Nephron (organoid): ENCODE measurements at regions not wholly inside any gene's neighbourhood (a gene's known extent, or its start where the extent isn't known, plus 50 kb on each side); places are given as distances from the start of the nearest gene placed in this dataset.

Experiments used
- H3K27ac Mint-ChIP-seq, 3 experiments: 2 replicates each; pipeline ENCODE4 v1.8.0; 2020; ENCODE audit warnings: mixed read lengths in 3 of 3, mild to moderate bottlenecking in 2 of 3, moderate library complexity in 1 of 3
- H3K27me3 Mint-ChIP-seq: 2 replicates; pipeline ENCODE4 v1.8.0; 2021; ENCODE audit warnings: low read depth, mild to moderate bottlenecking, moderate library complexity, mixed read lengths
- H3K36me3 Mint-ChIP-seq: 2 replicates; pipeline ENCODE4 v1.8.0; 2020; ENCODE audit warnings: low read depth, mixed read lengths
- H3K4me1 Mint-ChIP-seq: 2 replicates; pipeline ENCODE4 v1.8.0; 2020; ENCODE audit warnings: mixed read lengths
- H3K4me3 Mint-ChIP-seq, 3 experiments: 2 replicates each; pipeline ENCODE4 v1.8.0; 2020; ENCODE audit warnings: mild to moderate bottlenecking in 3 of 3, mixed read lengths in 3 of 3, moderate library complexity in 2 of 3
- H3K9me3 Mint-ChIP-seq: 2 replicates; pipeline ENCODE4 v1.8.0; 2020; ENCODE audit warnings: mixed read lengths
- CTCF ChIP-seq, 3 experiments: fragments of 200-600 bp; sonication (generic); IDR thresholded peaks; one replicate each; pipeline ENCODE4 v1.5.0; 2021; ENCODE audit warnings: antibody characterized with exemption in 3 of 3; ENCODE audit not compliant: unreplicated experiment in 3 of 3

DNA sequence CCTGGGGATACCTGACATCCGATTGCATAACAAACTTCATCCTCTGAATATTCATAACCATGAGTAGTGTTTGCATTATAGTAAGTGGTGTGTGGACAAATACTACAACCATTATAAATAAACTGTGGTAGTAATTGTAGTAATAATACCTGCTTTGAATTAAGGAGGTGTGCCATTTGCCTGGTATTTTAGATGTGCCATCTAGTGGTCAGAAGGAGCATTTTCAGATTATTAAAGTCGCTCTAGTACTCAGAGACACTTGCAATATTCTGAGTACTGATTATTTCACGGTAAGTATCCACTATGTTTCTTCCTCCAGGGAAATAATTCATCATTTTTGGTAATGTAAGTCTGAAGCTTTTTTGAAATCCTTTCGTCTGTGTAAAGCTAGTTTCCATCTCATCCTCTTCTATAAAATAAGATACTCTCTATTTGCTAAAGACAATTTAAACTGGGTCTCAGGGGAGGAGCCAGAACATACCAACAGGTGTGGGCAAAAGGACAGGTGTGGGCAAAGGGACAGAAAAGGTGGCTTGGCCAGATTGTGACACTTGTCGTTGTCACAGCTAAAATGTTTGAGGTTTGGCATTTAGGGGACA is 115.3 kb upstream of the WDR11 start:
- no peak overlapping the region for H3K27ac Mint-ChIP-seq
- H3K36me3 Mint-ChIP-seq, result no peaks in the 10 kb centered on the region
- H3K9me3 Mint-ChIP-seq, result no peaks in the 10 kb centered on the region
- H3K27me3 Mint-ChIP-seq, result peaks cover 9% of the 10 kb centered on the region
- no peak overlapping the region for H3K4me3 Mint-ChIP-seq
- peaks cover 6% of the 10 kb centered on the region for H3K4me1 Mint-ChIP-seq
- TF ChIP-seq CTCF (IDR thresholded peaks at IDR 0.05; ENCODE audit: unreplicated experiment in 3 of 3), result peak; percentile 62 to 75 (median 71)

- H3K4me3 Mint-ChIP-seq, result no peak overlapping the region
- H3K27ac Mint-ChIP-seq, result no peak overlapping the region
- H3K27me3 Mint-ChIP-seq, result peaks cover 10% of the 10 kb centered on the region
- no peaks in the 10 kb centered on the region for H3K9me3 Mint-ChIP-seq
- no peak for TF ChIP-seq CTCF (IDR thresholded peaks at IDR 0.05; ENCODE audit: unreplicated experiment in 3 of 3)
- no peaks in the 10 kb centered on the region for H3K36me3 Mint-ChIP-seq
- peaks cover 6% of the 10 kb centered on the region for H3K4me1 Mint-ChIP-seq
Measured at GRCh38 chr10:120736377-120736776, 114.8 kb upstream of the WDR11 start.

DNA sequence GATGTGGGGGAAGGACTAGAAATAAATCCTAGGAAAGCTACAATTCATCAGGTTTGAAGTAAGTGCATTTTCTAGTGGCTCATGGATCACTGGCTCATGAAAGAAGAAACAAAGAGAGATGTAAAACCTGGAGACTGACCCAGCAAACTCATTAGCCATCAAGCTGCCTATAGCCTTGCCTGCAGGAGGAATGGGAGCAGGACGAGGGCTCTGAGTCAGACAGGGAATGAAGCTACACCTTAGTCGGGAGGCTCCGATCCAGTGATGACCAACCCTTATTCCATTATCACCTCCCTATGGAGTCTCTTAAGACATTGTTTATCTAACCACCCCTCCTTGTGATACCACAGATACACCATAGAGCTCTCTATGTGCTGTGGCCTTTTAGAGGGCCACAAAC is 112.5 kb upstream of the WDR11 start:
- Mint-ChIP-seq H3K4me1 (peaks cover 6% of the 10 kb centered on the region), H3K9me3 (no peaks in the 10 kb centered on the region), H3K27me3 (peaks cover 11% of the 10 kb centered on the region), H3K36me3 (no peaks in the 10 kb centered on the region), H3K4me3 (no peak overlapping the region), H3K27ac (no peak overlapping the region)
- no peak for TF ChIP-seq CTCF (IDR thresholded peaks at IDR 0.05; ENCODE audit: unreplicated experiment in 3 of 3)

DNA sequence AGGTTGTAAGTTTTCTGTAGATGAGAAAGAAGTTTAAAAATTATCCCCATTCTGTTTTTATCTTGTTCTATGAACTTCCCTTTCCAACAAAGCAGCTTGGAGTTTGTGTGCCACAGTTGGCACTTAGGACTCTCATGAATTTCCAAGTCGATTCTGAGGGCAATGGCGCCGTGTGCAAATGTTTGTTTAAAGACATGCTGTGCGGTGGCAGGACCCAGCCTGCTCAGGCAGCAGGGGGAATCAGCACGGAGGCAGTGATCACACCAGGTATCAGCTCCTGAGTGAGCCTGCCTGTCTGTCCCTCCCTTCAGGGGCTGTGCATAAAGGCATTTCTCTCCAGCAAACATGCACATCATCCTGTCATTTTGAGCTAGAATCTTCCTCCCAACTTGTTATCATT is 109.8 kb upstream of the WDR11 start:
- no peak overlapping the region for H3K4me3 Mint-ChIP-seq
- H3K4me1 Mint-ChIP-seq, result no peaks in the 10 kb centered on the region
- H3K27me3 Mint-ChIP-seq, result peaks cover 13% of the 10 kb centered on the region
- H3K36me3 Mint-ChIP-seq, result no peaks in the 10 kb centered on the region
- no peak overlapping the region for H3K27ac Mint-ChIP-seq
- no peaks in the 10 kb centered on the region for H3K9me3 Mint-ChIP-seq
- TF ChIP-seq CTCF (IDR thresholded peaks at IDR 0.05; ENCODE audit: unreplicated experiment in 3 of 3), result no peak

GRCh38 chr10:120742373-120742772 is 108.8 kb upstream of the WDR11 start:
- H3K27me3 Mint-ChIP-seq, result peaks cover 13% of the 10 kb centered on the region
- no peak for TF ChIP-seq CTCF (IDR thresholded peaks at IDR 0.05; ENCODE audit: unreplicated experiment in 3 of 3)
- no peaks in the 10 kb centered on the region for H3K4me1 Mint-ChIP-seq
- H3K27ac Mint-ChIP-seq, result no peak overlapping the region
- H3K4me3 Mint-ChIP-seq, result no peak overlapping the region
- H3K9me3 Mint-ChIP-seq, result no peaks in the 10 kb centered on the region
- no peaks in the 10 kb centered on the region for H3K36me3 Mint-ChIP-seq

DNA sequence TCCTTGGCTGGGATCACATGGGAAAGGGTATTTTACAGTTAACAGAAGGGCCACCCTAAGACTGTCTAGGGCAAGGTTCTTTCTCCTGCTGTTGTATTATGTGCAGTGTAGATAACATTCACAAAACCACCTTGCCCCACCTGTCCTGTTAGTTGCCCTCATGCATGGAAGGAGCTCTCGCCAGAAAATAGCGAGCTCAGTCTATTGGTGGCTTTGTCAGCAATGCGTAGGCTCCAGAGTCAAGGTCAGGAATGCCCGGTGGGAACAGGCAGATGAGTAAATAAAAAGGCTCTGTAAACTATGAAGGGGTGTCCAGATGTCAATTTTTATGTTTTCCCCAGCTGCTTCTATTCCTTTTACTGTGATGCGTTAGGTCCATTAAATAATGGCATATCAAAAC is 107.1 kb upstream of the WDR11 start:
- no peak overlapping the region for H3K27ac Mint-ChIP-seq
- no peak overlapping the region for H3K4me3 Mint-ChIP-seq
- no peaks in the 10 kb centered on the region for H3K4me1 Mint-ChIP-seq
- H3K36me3 Mint-ChIP-seq, result no peaks in the 10 kb centered on the region
- TF ChIP-seq CTCF (IDR thresholded peaks at IDR 0.05; ENCODE audit: unreplicated experiment in 3 of 3), result no peak
- H3K9me3 Mint-ChIP-seq, result no peaks in the 10 kb centered on the region
- H3K27me3 Mint-ChIP-seq, result peaks cover 13% of the 10 kb centered on the region
